H9 (cell line): ENCODE measurements at regions not wholly inside any gene's neighbourhood (a gene's known extent, or its start where the extent isn't known, plus 50 kb on each side); places are given as distances from the start of the nearest gene placed in this dataset.
"Not testable (repeated sequence)": the region's sequence is repeated elsewhere in the genome, so short reads cannot be mapped to it uniquely, and the experiment has no call there.

Source experiments
- DNase-seq: peaks from one replicate; pipeline ENCODE4 v3.0.0-alpha.2; 2017
- H2AFZ ChIP-seq: one replicate; pipeline ENCODE4 v1.6.1; 2013; ENCODE audit warnings: mild to moderate bottlenecking, low read length, control low read depth, moderate library complexity
- H2AK5ac ChIP-seq: 2 replicates; pipeline ENCODE4 v1.6.1; 2013; ENCODE audit warnings: low read length, control low read depth, mixed read lengths; ENCODE audit not compliant: insufficient read length
- H2BK120ac ChIP-seq: one replicate; pipeline ENCODE4 v1.6.1; 2013; ENCODE audit warnings: low read depth, mild to moderate bottlenecking, low read length, control low read depth, inconsistent platforms; ENCODE audit not compliant: poor library complexity, severe bottlenecking
- H2BK12ac ChIP-seq: 2 replicates; pipeline ENCODE4 v1.6.1; 2013; ENCODE audit warnings: low read length, control low read depth, mixed read lengths, low read depth; ENCODE audit not compliant: insufficient read length
- H2BK15ac ChIP-seq: 2 replicates; pipeline ENCODE4 v1.6.1; 2013; ENCODE audit warnings: low read depth, low read length, control low read depth
- H2BK20ac ChIP-seq: one replicate; pipeline ENCODE4 v1.6.1; 2013; ENCODE audit warnings: low read depth, mild to moderate bottlenecking, low read length, control low read depth, inconsistent platforms; ENCODE audit not compliant: poor library complexity, severe bottlenecking
- H2BK5ac ChIP-seq: 2 replicates; pipeline ENCODE4 v1.6.1; 2013; ENCODE audit warnings: low read length, control low read depth, mixed read lengths; ENCODE audit not compliant: insufficient read length
- H3K14ac ChIP-seq: 2 replicates; pipeline ENCODE4 v1.6.1; 2013; ENCODE audit warnings: low read length, control low read depth; ENCODE audit not compliant: insufficient read depth
- H3K18ac ChIP-seq: 2 replicates; pipeline ENCODE4 v1.6.1; 2013; ENCODE audit warnings: low read depth, mild to moderate bottlenecking, mixed read lengths, low read length, control low read depth; ENCODE audit not compliant: insufficient read length
- H3K23ac ChIP-seq: 2 replicates; pipeline ENCODE4 v1.6.1; 2013; ENCODE audit warnings: low read length, control low read depth, mixed read lengths, low read depth; ENCODE audit not compliant: insufficient read length
- H3K23me2 ChIP-seq: 2 replicates; pipeline ENCODE4 v1.6.1; 2013; ENCODE audit warnings: low read depth, mild to moderate bottlenecking, mixed read lengths, low read length, control low read depth; ENCODE audit not compliant: insufficient read length, poor library complexity, severe bottlenecking
- H3K27ac ChIP-seq: 2 replicates; pipeline ENCODE4 v1.5.1; 2013; ENCODE audit warnings: low read length, control low read depth, mixed read lengths, low read depth; ENCODE audit not compliant: insufficient read length
- H3K27me3 ChIP-seq: 2 replicates; pipeline ENCODE4 v1.6.1; 2013; ENCODE audit warnings: low read length, control low read depth, inconsistent platforms; ENCODE audit not compliant: insufficient read depth
- H3K4ac ChIP-seq: 2 replicates; pipeline ENCODE4 v1.6.1; 2013; ENCODE audit warnings: low read depth, mild to moderate bottlenecking, control low read depth, inconsistent platforms, low read length, moderate library complexity
- H3K4me1 ChIP-seq: 2 replicates; pipeline ENCODE4 v1.6.1; 2013; ENCODE audit warnings: low read length, control low read depth, inconsistent platforms; ENCODE audit not compliant: insufficient read depth
- H3K4me2 ChIP-seq: 2 replicates; pipeline ENCODE4 v1.6.1; 2013; ENCODE audit warnings: low read length, control low read depth, mixed read lengths; ENCODE audit not compliant: insufficient read length, insufficient read depth
- H3K56ac ChIP-seq: 2 replicates; pipeline ENCODE4 v1.6.1; 2013; ENCODE audit warnings: low read depth, mild to moderate bottlenecking, mixed read lengths, low read length, control low read depth; ENCODE audit not compliant: insufficient read length
- H3K79me1 ChIP-seq: 2 replicates; pipeline ENCODE4 v1.6.1; 2013; ENCODE audit warnings: low read depth, mild to moderate bottlenecking, moderate library complexity, low read length, control low read depth, inconsistent platforms; ENCODE audit not compliant: insufficient read depth, poor library complexity, severe bottlenecking
- H3K79me2 ChIP-seq: 2 replicates; pipeline ENCODE4 v1.6.1; 2013; ENCODE audit warnings: low read length, control low read depth, inconsistent platforms; ENCODE audit not compliant: insufficient read depth
- H3K9ac ChIP-seq: 2 replicates; pipeline ENCODE4 v1.6.1; 2013; ENCODE audit warnings: low read length, control low read depth, mixed read lengths; ENCODE audit not compliant: insufficient read length; ENCODE audit errors: extremely low read depth
- H3K9me3 ChIP-seq: one replicate; pipeline ENCODE4 v1.6.1; 2013; ENCODE audit warnings: low read depth, low read length, inconsistent platforms; ENCODE audit not compliant: control insufficient read depth
- H3T11ph ChIP-seq: one replicate; pipeline ENCODE4 v1.6.1; 2013; ENCODE audit warnings: mild to moderate bottlenecking, low read length, control low read depth, inconsistent platforms
- H4K20me1 ChIP-seq: one replicate; pipeline ENCODE4 v1.6.1; 2013; ENCODE audit not compliant: control insufficient read depth, insufficient read length, insufficient read depth
- H4K5ac ChIP-seq: 2 replicates; pipeline ENCODE4 v1.6.1; 2013; ENCODE audit warnings: low read depth, mild to moderate bottlenecking, mixed read lengths, low read length, control low read depth; ENCODE audit not compliant: insufficient read length
- H4K8ac ChIP-seq: replicated peaks from 2 replicates; pipeline ENCODE4 v1.6.1; 2013; ENCODE audit warnings: low read length, control low read depth, mixed read lengths, low read depth; ENCODE audit not compliant: insufficient read length
- H4K91ac ChIP-seq: 2 replicates; pipeline ENCODE4 v1.6.1; 2013; ENCODE audit warnings: low read depth, mild to moderate bottlenecking, moderate library complexity, mixed read lengths, low read length, control low read depth; ENCODE audit not compliant: insufficient read length
- H3K27ac Mint-ChIP-seq, 3 experiments: 2 replicates in 2 of 3; 3 replicates in 1 of 3; pipeline ENCODE4 v1.8.0; 2020 to 2021; ENCODE audit warnings: mixed read lengths in 3 of 3, mild to moderate bottlenecking in 1 of 3, moderate library complexity in 1 of 3
- H3K27me3 Mint-ChIP-seq: 2 replicates; pipeline ENCODE4 v1.8.0; 2021; ENCODE audit warnings: low read depth, mild to moderate bottlenecking, moderate library complexity, mixed read lengths
- H3K36me3 Mint-ChIP-seq, 3 experiments: 2 replicates in 2 of 3; 3 replicates in 1 of 3; pipeline ENCODE4 v1.8.0; 2020 to 2021; ENCODE audit warnings: low read depth in 3 of 3, mixed read lengths in 3 of 3; ENCODE audit not compliant: insufficient read depth in 1 of 3
- H3K4me1 Mint-ChIP-seq, 2 experiments: 2 replicates each; pipeline ENCODE4 v1.8.0; 2020; ENCODE audit warnings: mixed read lengths in 2 of 2
- H3K4me3 Mint-ChIP-seq, 2 experiments: 2 replicates in 1 of 2; 3 replicates in 1 of 2; pipeline ENCODE4 v1.8.0; 2020 to 2021; ENCODE audit warnings: mild to moderate bottlenecking in 2 of 2, mixed read lengths in 2 of 2, moderate library complexity in 1 of 2
- H3K9me3 Mint-ChIP-seq, 2 experiments: 2 replicates in 1 of 2; 3 replicates in 1 of 2; pipeline ENCODE4 v1.8.0; 2020; ENCODE audit warnings: mild to moderate bottlenecking in 2 of 2, mixed read lengths in 2 of 2, moderate library complexity in 1 of 2
- CTCF ChIP-seq: fragments of 200-600 bp; sonication (generic); conservative IDR thresholded peaks from 3 replicates; pipeline ENCODE4 v1.8.0; 2021; ENCODE audit warnings: antibody characterized with exemption, mild to moderate bottlenecking
- whole genome bisulfite sequencing: extraction: QIAGEN DNeasy Blood & Tissue Kit; methylation state at CpG from one replicate; pipeline ENCODE4 v1.1.7; 2013; ENCODE audit warnings: missing lambda C conversion rate, low lambda C conversion rate, mixed read lengths; ENCODE audit not compliant: insufficient read length; ENCODE audit errors: extremely low coverage; 5-methylcytosine and 5-hydroxymethylcytosine counted together

DNA sequence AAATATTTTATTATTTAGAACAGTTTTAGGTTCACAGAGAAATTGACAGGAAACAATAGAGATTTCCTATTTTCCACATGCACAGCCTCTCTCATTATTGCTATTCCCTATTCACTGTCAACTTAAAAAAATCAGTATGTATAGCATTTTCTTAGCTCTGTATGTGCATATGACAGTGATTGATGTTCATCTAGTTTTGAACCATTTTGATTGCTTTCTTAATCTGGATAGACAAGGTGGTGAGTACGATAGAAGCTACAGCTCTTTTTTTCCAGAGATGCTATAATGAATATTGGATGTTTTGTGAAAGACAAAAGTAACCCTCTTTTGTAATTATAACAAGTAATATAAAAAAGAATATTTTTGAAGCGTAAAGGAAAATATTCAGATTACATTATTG is 201.2 kb upstream of the ARRDC3 start:
- Histone ChIP-seq H3K4me1 (no peaks in the 10 kb centered on the region), H3K18ac (no peak overlapping the region), H2BK20ac (no peak overlapping the region), H3K27me3 (no peaks in the 10 kb centered on the region), H4K5ac (no peak overlapping the region), H3K14ac (no peak overlapping the region), H3K27ac (no peak overlapping the region), H2BK15ac (no peak overlapping the region), H3K23ac (no peak overlapping the region), H2BK5ac (no peak overlapping the region), H2BK120ac (no peak overlapping the region), H3K9me3 (no peaks in the 10 kb centered on the region), H3K79me2 (no peaks in the 10 kb centered on the region), H4K8ac (no peak overlapping the region), H4K91ac (no peak overlapping the region), H3K9ac (no peak overlapping the region), H2AK5ac (no peak overlapping the region), H3K23me2 (no peaks in the 10 kb centered on the region), H4K20me1 (no peaks in the 10 kb centered on the region), H3T11ph (no peak overlapping the region), H3K4me2 (no peak overlapping the region), H2BK12ac (no peak overlapping the region), H3K79me1 (no peaks in the 10 kb centered on the region), H3K4ac (no peak overlapping the region), H2AFZ (no peak overlapping the region), H3K56ac (no peak overlapping the region)
- Mint-ChIP-seq H3K4me3 (no peak overlapping the region), H3K27me3 (no peaks in the 10 kb centered on the region), H3K4me1 (no peaks in the 10 kb centered on the region), H3K36me3 (peaks cover 4 to 6% (median 4%) of the 10 kb centered on the region in 3 experiments; a peak in 5 of 7 replicates), H3K9me3 (peaks cover 11 to 18% of the 10 kb centered on the region in 2 experiments; a peak in 4 of 5 replicates), H3K27ac (no peak overlapping the region)
- TF ChIP-seq CTCF, result no peak
- WGBS, result no CpG with 5 or more reads among the region's 2 CpGs
- no peak for DNase-seq

DNA sequence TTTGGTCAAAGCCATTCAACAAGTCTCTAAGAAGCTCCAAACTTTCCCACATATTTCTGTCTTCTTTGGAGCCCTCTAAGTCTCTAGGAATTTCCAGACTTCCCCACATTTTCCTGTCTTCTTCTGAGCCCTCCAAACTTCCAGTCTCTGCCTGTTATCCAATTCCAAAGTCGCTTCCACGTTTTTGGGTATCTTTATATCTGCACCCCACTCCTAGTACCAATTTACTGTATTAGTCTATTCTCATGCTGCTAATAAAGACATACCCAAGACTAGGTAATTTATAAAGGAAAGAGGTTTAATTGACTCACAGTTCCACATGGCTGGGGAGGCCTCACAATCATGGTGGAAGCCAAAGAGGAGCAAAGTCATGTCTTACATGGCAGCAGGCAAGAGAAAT is 182.9 kb upstream of the ARRDC3 start:
- H4K20me1 ChIP-seq, H2AK5ac ChIP-seq, H2BK20ac ChIP-seq, H3K4me3 Mint-ChIP-seq, H3K27ac ChIP-seq, H3T11ph ChIP-seq, H3K4me1 ChIP-seq, H2BK5ac ChIP-seq, H3K23ac ChIP-seq, H4K91ac ChIP-seq, H3K27me3 ChIP-seq, H3K4ac ChIP-seq, H2BK120ac ChIP-seq, H4K5ac ChIP-seq, H3K14ac ChIP-seq, H3K79me1 ChIP-seq, H3K23me2 ChIP-seq, H3K27ac Mint-ChIP-seq, H3K56ac ChIP-seq, H4K8ac ChIP-seq, DNase-seq, H2BK15ac ChIP-seq, H3K9ac ChIP-seq, H3K9me3 ChIP-seq, H3K79me2 ChIP-seq, H3K4me1 Mint-ChIP-seq, H3K18ac ChIP-seq, H2BK12ac ChIP-seq, H3K4me2 ChIP-seq, H2AFZ ChIP-seq, H3K27me3 Mint-ChIP-seq: not testable (repeated sequence)
- Mint-ChIP-seq H3K36me3 (peaks cover 11 to 27% (median 11%) of the 10 kb centered on the region in 3 experiments), H3K9me3 (peaks cover 27 to 30% of the 10 kb centered on the region in 2 experiments)
- WGBS, result no CpG with 5 or more reads among the region's 2 CpGs
